HG03039 (cell line): ENCODE measurements at regions not wholly inside any gene's neighbourhood (a gene's known extent, or its start where the extent isn't known, plus 50 kb on each side); places are given as distances from the start of the nearest gene placed in this dataset.
A peak's percentile ranks its signal among the peaks of the same experiment; 100 is the strongest.

Experiments used
- ATAC-seq: cut with Tn5 transposase; IDR thresholded peaks from one replicate; pipeline ENCODE4 v1.9.1; 2021; ENCODE audit warnings: mild to moderate bottlenecking, moderate library complexity; ENCODE audit not compliant: unreplicated experiment

DNA sequence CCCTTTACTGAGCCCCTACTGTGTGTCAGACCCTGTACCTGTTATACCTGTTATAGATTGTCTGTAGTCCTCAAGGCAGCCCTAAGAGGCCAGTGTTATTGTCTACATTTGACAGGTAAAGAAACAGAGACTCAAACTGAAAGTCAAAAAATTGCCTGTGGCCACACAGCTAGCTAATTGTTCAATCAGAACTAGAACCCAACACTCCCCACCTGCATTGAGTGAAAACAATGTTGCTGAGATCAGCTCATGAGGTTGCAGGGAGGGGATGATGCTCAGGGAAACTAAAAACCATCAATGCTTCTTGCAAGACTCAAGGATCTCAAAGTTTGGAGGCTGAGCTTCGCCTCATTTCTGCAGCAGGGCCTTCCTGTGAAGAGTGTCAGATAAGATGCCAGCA lies 109.5 kb upstream of the LMO4 start:
- ATAC-seq, result no peak

DNA sequence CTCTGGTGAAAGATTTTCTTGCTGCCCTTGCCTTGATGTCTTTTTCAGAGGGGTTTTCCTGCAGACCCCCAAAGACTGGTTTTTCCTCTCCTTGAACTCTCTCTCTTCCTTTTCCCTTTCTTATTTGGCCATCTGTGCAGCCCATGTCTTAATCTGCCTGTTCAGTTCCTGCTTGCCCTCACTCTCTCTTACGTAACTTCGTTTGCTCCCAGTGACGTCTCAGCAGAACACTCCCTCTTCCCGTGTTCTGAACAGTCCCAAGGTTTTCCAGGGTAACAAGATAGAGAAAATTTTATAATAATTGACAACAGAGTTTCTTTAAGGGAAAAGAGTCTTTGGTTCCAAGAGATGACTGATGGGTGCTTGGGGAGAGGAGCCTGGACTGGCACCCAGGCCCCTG lies 109.1 kb upstream of the LMO4 start:
- no peak for ATAC-seq

DNA sequence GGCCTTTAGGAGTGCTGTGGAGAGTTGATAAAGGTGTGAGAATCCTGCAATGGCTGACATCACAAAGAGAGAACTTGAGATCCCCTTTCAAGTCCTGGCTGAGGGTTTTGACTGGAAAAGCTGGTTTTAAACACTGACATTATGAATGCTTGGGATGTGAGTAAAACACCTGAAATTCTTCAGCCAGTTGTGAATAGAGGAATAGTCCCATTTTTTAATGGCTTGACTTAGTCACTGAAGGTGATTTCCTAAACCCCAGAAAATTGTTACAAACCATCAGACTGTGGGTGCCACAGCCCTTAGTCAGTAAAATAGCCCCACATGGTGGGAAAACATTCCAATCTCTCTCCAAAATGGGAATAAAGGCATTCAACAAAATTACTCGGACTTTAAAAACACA lies 107.7 kb upstream of the LMO4 start:
- no peak for ATAC-seq

DNA sequence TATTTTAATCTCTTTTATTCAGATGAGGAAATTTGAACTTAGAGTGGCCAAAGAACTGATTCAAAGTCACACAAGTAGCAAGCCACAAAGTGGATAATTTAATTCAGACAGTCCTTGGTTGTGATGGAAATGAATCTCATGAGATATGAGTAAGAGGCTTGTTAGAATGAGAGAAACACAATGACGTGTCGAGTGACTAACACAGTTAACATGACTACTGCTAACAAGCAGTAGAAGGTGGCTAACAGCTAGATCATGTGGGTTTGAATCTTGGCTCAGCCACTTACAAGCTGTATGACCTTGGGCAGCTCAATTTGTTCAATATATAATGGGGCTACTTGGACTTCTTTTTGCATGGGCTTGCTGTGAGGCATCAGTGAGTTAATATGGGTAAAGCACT lies 104.5 kb upstream of the LMO4 start:
- ATAC-seq, result no peak

DNA sequence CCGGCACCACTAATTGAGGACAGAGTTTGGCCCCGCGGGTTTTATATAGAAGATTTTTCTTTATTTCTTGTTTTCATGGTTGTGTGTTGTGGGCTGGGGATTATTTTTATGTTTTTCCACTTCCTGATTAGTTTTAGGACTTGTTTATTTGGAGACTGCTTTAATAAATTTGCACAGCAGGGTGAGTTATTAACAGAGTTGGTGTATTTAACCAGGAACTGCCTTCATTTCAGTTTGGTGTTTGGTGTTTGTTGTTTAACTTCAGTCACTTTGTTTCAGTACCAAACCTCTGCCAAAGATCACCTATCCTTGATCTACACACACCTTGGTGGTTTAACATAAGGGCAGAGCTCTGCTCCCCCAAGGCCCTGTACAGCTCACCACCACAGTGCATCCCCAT lies 103.5 kb upstream of the LMO4 start:
- ATAC-seq, result no peak

GRCh38 chr1:87226341-87226760 lies 102.3 kb upstream of the LMO4 start:
- peak; percentile 51 for ATAC-seq

- no peak for ATAC-seq
These were observed 101.0 kb upstream of the LMO4 start for GRCh38 chr1:87227651-87228050.

- no peak for ATAC-seq
These were observed 98.2 kb upstream of the LMO4 start for GRCh38 chr1:87230501-87230900.

DNA sequence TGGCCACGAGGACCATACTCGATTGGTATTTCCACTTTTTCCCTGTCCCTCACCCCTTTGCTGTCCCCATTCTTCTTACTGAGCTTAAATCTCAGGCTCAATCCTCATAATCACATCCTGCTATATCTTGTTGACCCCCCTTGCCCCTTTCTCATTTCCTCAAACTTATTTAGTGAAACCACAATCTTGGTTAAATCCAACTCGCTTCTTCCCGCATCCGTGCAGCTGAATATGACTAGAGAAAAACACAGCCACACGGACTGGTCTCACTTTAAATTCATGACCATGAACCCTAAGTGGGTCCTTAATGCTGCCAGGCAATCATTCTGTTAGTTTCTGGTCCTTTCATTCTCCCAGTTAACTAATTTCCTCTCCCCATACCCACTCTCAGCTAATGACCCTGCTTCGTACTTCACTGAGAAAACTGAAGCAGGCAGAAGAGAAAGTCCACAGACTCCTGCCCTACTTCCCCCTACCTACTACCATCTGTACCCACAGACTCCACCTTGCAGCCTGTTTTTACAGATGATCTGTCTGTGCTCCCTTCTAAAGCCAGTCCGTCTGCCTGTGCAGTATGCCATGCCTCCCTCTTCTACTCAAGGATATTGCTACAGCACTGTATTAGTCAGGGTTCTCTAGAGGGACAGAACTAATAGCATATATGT lies 96.8 kb upstream of the LMO4 start:
- no peak for ATAC-seq

DNA sequence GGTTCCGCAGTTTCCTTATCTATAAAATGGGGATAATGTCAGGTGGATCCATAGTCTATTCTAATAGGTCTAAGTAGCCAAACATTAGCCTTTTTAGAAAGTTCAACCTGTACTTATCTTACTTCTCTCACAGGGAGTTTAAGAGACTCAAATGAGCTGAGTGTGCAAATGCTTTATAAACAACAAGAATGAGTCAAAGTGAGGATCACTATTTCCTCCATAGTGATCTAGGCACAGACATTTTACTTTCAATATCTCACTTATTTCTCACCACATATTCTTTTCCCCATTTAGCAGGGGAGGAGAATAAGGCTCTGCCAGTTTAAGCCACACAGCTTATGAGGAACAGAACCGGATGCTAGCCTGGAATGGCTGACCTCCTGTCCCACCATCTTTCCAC lies 92.1 kb upstream of the LMO4 start:
- ATAC-seq, result no peak

DNA sequence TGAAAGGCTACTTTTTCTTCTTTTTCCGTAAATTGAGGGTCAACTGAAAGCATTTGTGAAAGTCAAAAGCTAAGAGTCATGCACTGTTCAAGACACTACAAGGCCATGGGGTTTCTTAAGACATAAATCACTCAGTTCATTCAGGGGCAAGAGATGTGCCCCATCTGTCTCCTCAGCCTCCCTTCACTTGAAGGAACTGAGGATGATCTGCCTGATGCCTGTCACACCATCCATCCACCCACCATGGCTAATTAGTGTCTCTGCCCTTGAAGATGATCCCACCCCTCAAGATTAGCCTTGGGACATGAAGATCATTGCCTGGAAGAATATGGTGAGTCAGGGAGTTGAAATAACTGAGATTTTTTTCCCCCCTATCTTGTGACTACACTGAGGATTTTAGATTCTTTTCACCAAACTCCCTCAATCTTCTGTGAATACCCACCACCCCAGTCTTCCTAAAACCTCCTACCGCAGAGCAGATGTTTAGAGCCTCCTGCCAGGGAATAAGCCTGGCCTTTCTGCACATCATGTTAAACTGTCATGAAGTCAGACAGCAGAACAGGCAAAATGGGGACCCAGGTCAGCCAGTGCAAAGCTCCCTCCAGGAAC lies 88.6 kb upstream of the LMO4 start:
- ATAC-seq, result no peak

GRCh38 chr1:87240661-87241285 lies 87.9 kb upstream of the LMO4 start:
- ATAC-seq, result no peak

- ATAC-seq, result no peak
These were observed 86.1 kb upstream of the LMO4 start for GRCh38 chr1:87242445-87243185.

GRCh38 chr1:87243573-87243972 lies 85.1 kb upstream of the LMO4 start:
- no peak for ATAC-seq

DNA sequence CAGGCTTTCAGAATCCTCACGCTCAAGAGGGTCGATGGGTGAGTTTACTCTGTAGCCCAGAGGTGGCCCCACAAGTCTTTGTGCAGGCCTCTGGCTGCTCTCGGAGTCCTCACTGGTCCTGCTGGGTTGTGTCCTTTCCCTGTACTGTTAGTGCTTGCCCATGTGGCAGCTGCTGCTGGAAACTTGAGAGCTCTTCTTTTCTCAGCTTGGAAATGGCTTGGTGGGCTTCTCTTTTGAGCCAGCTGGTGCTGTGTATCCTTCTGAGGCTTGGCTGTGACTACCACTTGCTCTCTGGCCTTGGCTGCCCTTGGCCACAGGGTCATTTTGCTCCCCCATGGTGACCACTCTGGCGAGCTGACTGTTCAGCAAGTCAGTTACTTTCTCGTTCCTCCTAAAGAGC lies 82.2 kb upstream of the LMO4 start:
- no peak for ATAC-seq

GRCh38 chr1:87249803-87250202 lies 78.9 kb upstream of the LMO4 start:
- ATAC-seq, result no peak

GRCh38 chr1:87250336-87250735 lies 78.3 kb upstream of the LMO4 start:
- no peak for ATAC-seq

GRCh38 chr1:87252406-87252805 lies 76.3 kb upstream of the LMO4 start:
- no peak for ATAC-seq

DNA sequence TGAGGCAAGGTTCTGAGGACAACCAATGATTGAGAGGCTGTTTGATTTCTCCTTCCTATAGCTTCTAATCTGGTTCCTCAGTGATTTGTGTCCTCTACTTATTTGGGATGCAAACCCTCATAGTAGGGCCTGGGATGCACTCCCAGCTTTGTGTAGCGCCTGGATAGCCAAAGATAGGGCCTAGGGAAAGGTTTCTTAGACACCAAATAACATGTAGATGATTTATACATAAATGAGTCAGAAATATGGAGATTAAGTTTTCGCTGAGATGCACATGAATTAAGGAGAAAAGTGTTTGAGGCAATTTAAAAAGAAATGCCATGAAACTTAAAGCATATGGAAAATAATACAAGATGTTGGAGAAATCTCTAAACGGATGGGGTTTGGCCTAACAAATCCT lies 66.0 kb upstream of the LMO4 start:
- ATAC-seq, result no peak

GRCh38 chr1:87263281-87263680 lies 65.4 kb upstream of the LMO4 start:
- ATAC-seq, result no peak

DNA sequence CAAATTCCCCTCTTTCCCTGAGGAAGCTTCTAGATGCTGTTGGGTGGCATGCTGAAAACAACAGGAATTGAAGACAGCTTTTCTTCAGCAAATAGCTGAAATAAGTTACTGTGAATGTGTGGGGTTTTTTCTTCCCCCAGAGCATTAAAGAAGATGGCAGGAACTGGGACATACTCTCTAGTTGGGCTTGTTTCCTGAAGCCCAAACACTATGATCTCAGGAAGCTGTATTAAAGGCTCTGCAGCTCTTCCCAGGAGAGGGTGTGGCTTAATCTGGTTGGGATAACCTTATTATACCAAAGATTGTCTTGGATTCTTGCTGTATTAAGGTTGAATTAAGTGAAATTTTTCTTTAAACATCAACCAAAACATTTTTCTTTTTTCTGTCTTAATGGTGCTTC lies 64.9 kb upstream of the LMO4 start:
- ATAC-seq, result no peak

GRCh38 chr1:87264976-87265375 lies 63.7 kb upstream of the LMO4 start:
- no peak for ATAC-seq
